22Rv1 (cell line): ENCODE measurements at regions not wholly inside any gene's neighbourhood (a gene's known extent, or its start where the extent isn't known, plus 50 kb on each side); places are given as distances from the start of the nearest gene placed in this dataset.

Experiments used
- ZFX ChIP-seq: fragments of 450-650 bp; IDR thresholded peaks from 2 replicates; pipeline ENCODE4 v1.6.1; 2017; ENCODE audit warnings: antibody characterized with exemption, borderline replicate concordance
- TF ChIP-seq, protein P1 (sequence below): fragments of 450-650 bp; IDR thresholded peaks from 2 replicates; pipeline ENCODE4 v1.5.1; 2017; ENCODE audit warnings: mild to moderate bottlenecking

GRCh38 chr6:113709936-113710509 is 147.1 kb upstream of the MARCKS start:
- TF ChIP-seq, protein P1, sequence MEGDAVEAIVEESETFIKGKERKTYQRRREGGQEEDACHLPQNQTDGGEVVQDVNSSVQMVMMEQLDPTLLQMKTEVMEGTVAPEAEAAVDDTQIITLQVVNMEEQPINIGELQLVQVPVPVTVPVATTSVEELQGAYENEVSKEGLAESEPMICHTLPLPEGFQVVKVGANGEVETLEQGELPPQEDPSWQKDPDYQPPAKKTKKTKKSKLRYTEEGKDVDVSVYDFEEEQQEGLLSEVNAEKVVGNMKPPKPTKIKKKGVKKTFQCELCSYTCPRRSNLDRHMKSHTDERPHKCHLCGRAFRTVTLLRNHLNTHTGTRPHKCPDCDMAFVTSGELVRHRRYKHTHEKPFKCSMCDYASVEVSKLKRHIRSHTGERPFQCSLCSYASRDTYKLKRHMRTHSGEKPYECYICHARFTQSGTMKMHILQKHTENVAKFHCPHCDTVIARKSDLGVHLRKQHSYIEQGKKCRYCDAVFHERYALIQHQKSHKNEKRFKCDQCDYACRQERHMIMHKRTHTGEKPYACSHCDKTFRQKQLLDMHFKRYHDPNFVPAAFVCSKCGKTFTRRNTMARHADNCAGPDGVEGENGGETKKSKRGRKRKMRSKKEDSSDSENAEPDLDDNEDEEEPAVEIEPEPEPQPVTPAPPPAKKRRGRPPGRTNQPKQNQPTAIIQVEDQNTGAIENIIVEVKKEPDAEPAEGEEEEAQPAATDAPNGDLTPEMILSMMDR, result no peak
- no peak for TF ChIP-seq ZFX
